ENCODE measurements at regions not wholly inside any gene's neighbourhood (a gene's known extent, or its start where the extent isn't known, plus 50 kb on each side); places are given as distances from the start of the nearest gene placed in this dataset.
A peak's percentile ranks its signal among the peaks of the same experiment; 100 is the strongest.

GRCh38 chr9:95382433-95382832, 64.9 kb upstream of the FANCC start:
- Histone ChIP-seq H3K9me3 (ENCODE audit: control insufficient read depth in 1 of 2, insufficient read depth in 1 of 2, low read depth in 1 of 2, low read length in 2 of 2) (no peaks in the 10 kb centered on the region), H3K36me3 (ENCODE audit: control insufficient read depth in 1 of 2, insufficient read depth in 2 of 2, low read length in 2 of 2) (no peaks in the 10 kb centered on the region), H3K9ac (ENCODE audit: low read length) (no peak overlapping the region), H4K20me1 (ENCODE audit: insufficient read depth) (no peaks in the 10 kb centered on the region), H3K9me2 (ENCODE audit: insufficient read depth) (no peaks in the 10 kb centered on the region), H3K4me2 (ENCODE audit: low read length) (peak overlapping the region; percentile 78), H3K79me2 (ENCODE audit: insufficient read depth, low read length) (no peaks in the 10 kb centered on the region), H3K27me3 (ENCODE audit: insufficient read depth, low read length) (no peaks in the 10 kb centered on the region), H3K4me3 (replicated peaks in 1 of 2; ENCODE audit: low read depth in 1 of 2, low read length in 2 of 2) (peak overlapping the region in 1 of 2 experiments; percentile 43; a peak in 3 of 4 replicates), H3K4me1 (ENCODE audit: control insufficient read depth in 1 of 2, insufficient read depth in 2 of 2, low read length in 2 of 2) (peaks cover 39 to 48% of the 10 kb centered on the region in 2 experiments), H3K27ac (ENCODE audit: low read depth, low read length) (no peak overlapping the region), H2AFZ (ENCODE audit: low read depth, low read length, poor library complexity, severe bottlenecking) (no peak overlapping the region)
- DNase-seq (ENCODE audit: low read depth, low spot score) (peak; percentile 12), ATAC-seq (peak; percentile 48)
- RAD21 ChIA-PET (ENCODE audit: low non-redundant PET in 1 of 2, low total read pairs in 2 of 2, uncharacterized antibody in 2 of 2, unreplicated experiment in 2 of 2) = no interaction called here
- TF ChIP-seq EGR1 (IDR thresholded peaks at IDR 0.05; ENCODE audit: low read depth) = no peak
- no peak for TF ChIP-seq ZNF274 (IDR thresholded peaks at IDR 0.05; ENCODE audit: low read depth, low read length)
- no peak for TF ChIP-seq TCF7L2 (IDR thresholded peaks at IDR 0.05; ENCODE audit: borderline replicate concordance, extremely low read depth, insufficient read depth, insufficient read length)
- no peak for TF ChIP-seq ATF3 (IDR thresholded peaks at IDR 0.05)
- TF ChIP-seq ZFX (IDR thresholded peaks at IDR 0.05) = no peak
- TF ChIP-seq SP1 (IDR thresholded peaks at IDR 0.05; ENCODE audit: low read depth) = no peak
- no peak for TF ChIP-seq RAD21 (IDR thresholded peaks at IDR 0.05; ENCODE audit: low read depth)
- no peak for TF ChIP-seq REST (IDR thresholded peaks at IDR 0.05; ENCODE audit: low read depth)
- TF ChIP-seq JUND (IDR thresholded peaks at IDR 0.05) = no peak
- TF ChIP-seq, protein P1, sequence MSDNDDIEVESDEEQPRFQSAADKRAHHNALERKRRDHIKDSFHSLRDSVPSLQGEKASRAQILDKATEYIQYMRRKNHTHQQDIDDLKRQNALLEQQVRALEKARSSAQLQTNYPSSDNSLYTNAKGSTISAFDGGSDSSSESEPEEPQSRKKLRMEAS (IDR thresholded peaks at IDR 0.05) = no peak
- TF ChIP-seq POLR2A (IDR thresholded peaks at IDR 0.05; ENCODE audit: borderline replicate concordance, extremely low read depth, insufficient read depth, insufficient read length) = no peak
- no peak for TF ChIP-seq SRF (IDR thresholded peaks at IDR 0.05; ENCODE audit: low read depth)
- TF ChIP-seq YY1 (IDR thresholded peaks at IDR 0.05; ENCODE audit: extremely low read depth, insufficient replicate concordance, low read depth, low read length) = no peak
- CTCF ChIA-PET = interaction anchor here (0.8 to 1.2 kb wide), 3 partner anchors 18 to 52 kb away, joined by 3 read pairs; no protein-coding TSS in a partner anchor
- intact Hi-C loops (cut with micrococcal nuclease) = no loop called here
- no TSS peak for BruUV-seq (replicated peaks)
- POLR2A ChIA-PET = no interaction called here

All from HCT116 (cell line).